D721Med (cell line): ENCODE measurements at regions not wholly inside any gene's neighbourhood (a gene's known extent, or its start where the extent isn't known, plus 50 kb on each side); places are given as distances from the start of the nearest gene placed in this dataset.
"Not testable (repeated sequence)": the region's sequence is repeated elsewhere in the genome, so short reads cannot be mapped to it uniquely, and the experiment has no call there.

Source experiments
- DNase-seq: peaks from one replicate; pipeline ENCODE4 v3.0.0; 2011; ENCODE audit warnings: low spot score; ENCODE audit not compliant: insufficient read length
- FAIRE-seq: peaks from 2 replicates; lab custom pipeline; 2011; peaks lifted over from hg19 to GRCh38; lab: Jason Lieb, UNC
- TF ChIP-seq, protein P1 (sequence below): IDR thresholded peaks from 2 replicates; pipeline ENCODE4 v1.5.1; 2012; ENCODE audit warnings: mild to moderate bottlenecking, control low read depth; ENCODE audit not compliant: insufficient read depth; ENCODE audit errors: missing control alignments

DNA sequence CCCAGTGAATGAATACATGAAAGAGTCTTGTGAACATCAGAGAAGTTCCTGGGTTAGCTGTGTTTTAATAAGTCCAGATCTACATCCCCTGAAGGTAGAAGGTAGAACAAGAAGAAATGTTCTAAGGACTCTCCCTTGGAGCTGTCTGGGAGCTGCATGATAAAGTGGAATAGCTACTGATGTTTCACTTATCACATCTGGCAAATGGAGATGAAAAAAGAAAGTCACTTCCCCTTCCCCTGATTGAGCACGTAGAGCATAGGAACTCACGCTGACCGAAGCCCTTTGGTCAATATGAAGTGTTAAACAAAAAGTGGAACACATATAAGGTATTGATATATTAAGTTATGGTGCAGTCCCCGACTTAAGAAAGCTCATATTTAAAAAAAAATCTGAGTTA lies 53.2 kb upstream of the PARP1 start:
- FAIRE-seq (no peak), DNase-seq (no peak)
- TF ChIP-seq, protein P1, sequence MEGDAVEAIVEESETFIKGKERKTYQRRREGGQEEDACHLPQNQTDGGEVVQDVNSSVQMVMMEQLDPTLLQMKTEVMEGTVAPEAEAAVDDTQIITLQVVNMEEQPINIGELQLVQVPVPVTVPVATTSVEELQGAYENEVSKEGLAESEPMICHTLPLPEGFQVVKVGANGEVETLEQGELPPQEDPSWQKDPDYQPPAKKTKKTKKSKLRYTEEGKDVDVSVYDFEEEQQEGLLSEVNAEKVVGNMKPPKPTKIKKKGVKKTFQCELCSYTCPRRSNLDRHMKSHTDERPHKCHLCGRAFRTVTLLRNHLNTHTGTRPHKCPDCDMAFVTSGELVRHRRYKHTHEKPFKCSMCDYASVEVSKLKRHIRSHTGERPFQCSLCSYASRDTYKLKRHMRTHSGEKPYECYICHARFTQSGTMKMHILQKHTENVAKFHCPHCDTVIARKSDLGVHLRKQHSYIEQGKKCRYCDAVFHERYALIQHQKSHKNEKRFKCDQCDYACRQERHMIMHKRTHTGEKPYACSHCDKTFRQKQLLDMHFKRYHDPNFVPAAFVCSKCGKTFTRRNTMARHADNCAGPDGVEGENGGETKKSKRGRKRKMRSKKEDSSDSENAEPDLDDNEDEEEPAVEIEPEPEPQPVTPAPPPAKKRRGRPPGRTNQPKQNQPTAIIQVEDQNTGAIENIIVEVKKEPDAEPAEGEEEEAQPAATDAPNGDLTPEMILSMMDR = no peak

DNA sequence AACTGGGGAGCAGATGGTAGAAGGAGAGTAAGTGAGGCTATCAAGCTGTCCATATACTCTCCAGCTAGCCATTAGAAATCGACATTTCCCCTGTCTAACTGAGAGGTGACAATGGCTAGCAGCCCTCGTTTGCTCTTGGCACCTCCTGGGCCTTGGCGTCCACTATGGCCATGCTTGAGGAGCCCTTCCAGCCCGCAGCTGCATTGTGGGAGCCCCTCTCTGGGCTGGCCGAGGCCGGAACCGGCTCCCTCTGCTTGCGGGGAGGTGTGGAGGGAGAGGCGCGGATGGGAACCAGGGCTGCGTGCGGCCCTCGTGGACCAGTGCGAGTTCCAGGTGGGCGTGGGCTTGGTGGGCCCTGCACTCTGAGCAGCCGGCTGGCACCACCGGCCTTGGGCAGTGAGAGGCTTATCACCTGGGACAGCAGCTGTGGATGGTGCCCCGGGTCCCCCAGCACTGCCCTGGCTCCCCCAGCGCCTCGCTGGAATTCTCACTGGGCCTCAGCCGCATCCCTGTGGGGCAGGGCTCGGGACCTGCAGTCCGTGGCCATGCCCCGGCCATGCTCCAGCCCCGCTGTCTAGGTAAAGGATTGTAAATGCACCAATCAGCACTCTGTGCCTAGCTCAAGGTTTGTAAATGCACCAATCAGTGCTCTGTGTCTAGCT lies 56.2 kb upstream of the PARP1 start:
- DNase-seq = no peak
- FAIRE-seq = no peak
- TF ChIP-seq, protein P1 = no peak

DNA sequence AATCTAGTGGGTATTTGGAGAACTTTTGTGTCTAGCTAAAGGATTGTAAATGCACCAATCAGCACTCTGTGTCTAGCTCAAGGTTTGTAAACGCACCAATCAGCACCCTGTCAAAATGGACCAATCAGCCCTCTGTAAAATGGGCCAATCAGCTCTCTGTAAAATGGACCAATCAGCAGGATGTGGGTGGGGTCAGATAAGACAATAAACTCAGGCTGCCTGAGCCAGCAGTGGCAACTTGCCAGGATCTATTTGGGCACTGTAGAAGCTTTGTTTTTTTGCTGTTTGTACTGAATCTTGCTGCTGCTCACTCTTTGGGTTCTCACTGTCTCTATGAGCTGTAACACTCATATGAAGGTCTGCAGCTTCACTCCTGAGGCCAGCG lies 56.7 kb upstream of the PARP1 start:
- DNase-seq, FAIRE-seq: not testable (repeated sequence)

DNA sequence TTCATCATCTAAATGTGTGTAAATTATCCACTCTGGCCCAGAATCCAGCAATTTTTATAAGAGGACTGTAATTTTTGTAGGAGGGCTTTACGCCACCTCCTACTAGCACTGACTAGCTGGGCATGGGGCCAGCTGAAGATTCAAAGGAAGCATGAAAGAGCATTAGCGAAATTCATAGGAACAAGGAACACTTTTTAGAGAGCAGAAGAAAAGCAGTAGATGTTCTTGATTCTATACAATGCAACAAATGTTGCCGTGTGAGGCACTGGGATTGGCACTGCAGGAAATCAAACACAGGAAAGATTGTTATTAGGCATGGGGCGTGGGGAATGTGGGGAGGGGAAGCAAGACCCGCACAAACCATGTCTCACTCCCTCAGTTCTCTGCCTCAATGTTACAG lies 58.4 kb upstream of the PARP1 start:
- no peak for DNase-seq
- TF ChIP-seq, protein P1 = no peak
- FAIRE-seq = no peak

DNA sequence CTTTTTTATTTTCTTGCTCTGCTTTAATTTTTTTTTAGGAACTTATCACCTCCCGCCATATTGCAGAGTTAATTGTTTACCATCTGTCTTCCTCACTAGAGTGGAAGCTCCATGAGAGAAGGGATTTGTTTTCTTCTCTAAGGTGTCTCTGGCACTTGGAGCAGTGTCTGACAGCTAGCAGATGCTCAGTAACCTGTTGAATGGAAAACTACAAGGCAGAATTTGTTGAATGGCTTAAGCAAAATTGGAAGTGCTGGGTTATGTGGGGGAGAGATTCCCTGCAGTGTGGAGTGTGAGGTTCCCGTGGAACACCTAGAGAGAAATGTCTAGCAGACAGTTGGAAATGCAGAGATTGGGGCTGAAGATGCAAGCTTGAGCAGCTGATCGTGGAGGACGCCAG lies 59.5 kb upstream of the PARP1 start:
- TF ChIP-seq, protein P1 = no peak
- FAIRE-seq (no peak), DNase-seq (no peak)

DNA sequence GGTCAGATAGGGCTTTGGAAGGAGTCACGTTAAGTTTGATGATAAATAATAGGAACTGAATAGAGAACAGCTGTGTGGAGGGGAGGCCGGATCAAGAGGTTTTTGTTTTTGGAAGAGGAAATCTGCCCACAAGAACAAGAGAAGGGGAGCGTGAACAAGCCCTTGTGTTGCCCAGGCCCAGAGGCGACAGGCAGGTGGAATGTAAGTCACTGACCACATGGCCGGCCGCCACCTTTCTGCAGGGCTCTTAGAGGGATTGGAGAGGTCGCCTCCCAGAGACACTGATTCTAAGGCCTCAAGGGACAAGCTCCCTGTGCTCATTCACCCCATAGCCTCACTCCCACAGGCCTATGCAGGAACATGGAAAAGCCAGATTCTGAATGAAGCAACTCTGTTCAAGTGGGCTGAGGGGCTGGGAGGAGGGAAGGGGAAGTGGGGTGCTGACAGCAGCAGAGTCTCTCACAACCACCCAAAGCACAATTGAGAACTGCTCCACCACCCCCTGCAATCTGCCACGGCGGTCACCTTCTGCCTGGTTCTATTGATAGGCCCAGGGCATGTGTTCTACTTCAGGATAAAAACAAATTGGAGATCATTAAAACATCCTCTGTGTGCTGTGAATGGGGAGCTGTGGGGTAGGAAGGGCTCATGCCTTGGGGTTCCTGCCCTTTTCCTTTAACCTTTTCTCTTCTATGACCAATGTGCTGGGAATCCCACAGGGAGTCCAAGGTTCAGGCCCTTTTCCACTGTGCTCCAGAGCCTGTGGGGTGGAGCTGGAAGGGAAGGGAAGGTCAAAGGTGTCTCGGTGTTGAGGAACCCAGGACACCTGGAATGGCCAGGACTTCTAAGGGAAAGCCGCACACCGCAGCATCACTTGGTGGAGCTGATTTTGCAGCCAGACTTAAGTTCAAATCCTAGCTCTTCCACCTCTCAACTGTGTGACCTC lies 63.3 kb upstream of the PARP1 start:
- TF ChIP-seq, protein P1 = no peak
- no peak for FAIRE-seq
- DNase-seq = no peak

DNA sequence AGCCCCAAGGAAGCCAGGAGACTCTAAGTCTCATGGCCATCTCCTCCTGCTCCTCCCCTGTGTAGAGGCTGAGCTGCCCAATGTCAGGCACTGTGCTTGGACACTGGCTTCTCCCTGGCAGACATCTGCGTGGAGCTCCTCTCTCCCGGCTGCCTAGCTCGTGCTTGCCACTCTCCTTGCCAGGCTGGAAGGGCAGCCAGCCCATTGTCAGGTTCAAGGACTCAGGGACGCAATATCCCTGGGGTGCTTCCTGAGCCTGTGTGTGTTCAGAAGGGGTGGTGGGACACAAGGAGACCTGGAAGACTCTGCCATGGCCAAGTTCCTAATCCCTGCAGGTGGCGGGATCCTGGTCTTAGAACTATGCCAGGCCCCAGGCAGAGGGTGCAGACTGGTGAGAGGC lies 65.4 kb upstream of the PARP1 start:
- FAIRE-seq (no peak), DNase-seq (no peak)
- TF ChIP-seq, protein P1 = no peak
